Trophoblast cell (in vitro differentiated cells and primary cell): ENCODE measurements at regions not wholly inside any gene's neighbourhood (a gene's known extent, or its start where the extent isn't known, plus 50 kb on each side); places are given as distances from the start of the nearest gene placed in this dataset.
A peak's percentile ranks its signal among the peaks of the same experiment; 100 is the strongest.

Source experiments
- DNase-seq, 2 donors: peaks; one replicate each; pipeline ENCODE4 v3.0.0-alpha.2; 2016
- H2AFZ ChIP-seq: 2 replicates; pipeline ENCODE4 v1.6.1; 2013; ENCODE audit warnings: low read length, moderate library complexity, mild to moderate bottlenecking; ENCODE audit not compliant: insufficient read depth, poor library complexity
- H2AK5ac ChIP-seq: 2 replicates; pipeline ENCODE4 v1.6.1; 2013; ENCODE audit warnings: mild to moderate bottlenecking, low read length
- H2BK120ac ChIP-seq: 2 replicates; pipeline ENCODE4 v1.6.1; 2013; ENCODE audit warnings: low read length, mild to moderate bottlenecking, moderate library complexity; ENCODE audit not compliant: insufficient read depth, poor library complexity
- H2BK12ac ChIP-seq: 2 replicates; pipeline ENCODE4 v1.6.1; 2013; ENCODE audit warnings: mild to moderate bottlenecking, low read length, moderate library complexity
- H2BK5ac ChIP-seq: 2 replicates; pipeline ENCODE4 v1.6.1; 2013; ENCODE audit warnings: low read length, low read depth, moderate library complexity, mild to moderate bottlenecking; ENCODE audit not compliant: poor library complexity
- H3K14ac ChIP-seq: 2 replicates; pipeline ENCODE4 v1.6.1; 2013; ENCODE audit warnings: mild to moderate bottlenecking, low read length
- H3K18ac ChIP-seq: 2 replicates; pipeline ENCODE4 v1.6.1; 2013; ENCODE audit warnings: mild to moderate bottlenecking, low read length
- H3K23ac ChIP-seq: 2 replicates; pipeline ENCODE4 v1.6.1; 2013; ENCODE audit warnings: low read length
- H3K27ac ChIP-seq: 2 replicates; pipeline ENCODE4 v1.5.1; 2013; ENCODE audit warnings: low read depth, mild to moderate bottlenecking, inconsistent platforms, low read length, moderate library complexity
- H3K27me3 ChIP-seq: 2 replicates; pipeline ENCODE4 v1.6.1; 2013; ENCODE audit warnings: inconsistent platforms, mild to moderate bottlenecking, low read length, moderate library complexity; ENCODE audit not compliant: insufficient read depth
- H3K36me3 ChIP-seq, 2 experiments: 1 replicate in 1 of 2; 2 replicates in 1 of 2; pipeline ENCODE4 v1.6.1; 2013; ENCODE audit warnings: low read length in 2 of 2, mild to moderate bottlenecking in 2 of 2, moderate library complexity in 1 of 2; ENCODE audit not compliant: insufficient read depth in 2 of 2, control insufficient read depth in 1 of 2
- H3K4ac ChIP-seq: 2 replicates; pipeline ENCODE4 v1.6.1; 2013; ENCODE audit warnings: low read depth, mild to moderate bottlenecking, low read length, moderate library complexity
- H3K4me1 ChIP-seq, 2 experiments: 1 replicate in 1 of 2; 2 replicates in 1 of 2; pipeline ENCODE4 v1.6.1; 2013; ENCODE audit warnings: low read length in 2 of 2, mild to moderate bottlenecking in 2 of 2, moderate library complexity in 1 of 2; ENCODE audit not compliant: insufficient read depth in 2 of 2, control insufficient read depth in 1 of 2
- H3K4me2 ChIP-seq: 2 replicates; pipeline ENCODE4 v1.6.1; 2013; ENCODE audit warnings: inconsistent platforms, mild to moderate bottlenecking, low read length, moderate library complexity
- H3K4me3 ChIP-seq: 2 replicates; pipeline ENCODE4 v1.5.1; 2013; ENCODE audit warnings: mild to moderate bottlenecking, low read depth, low read length, inconsistent platforms
- H3K79me1 ChIP-seq: one replicate; pipeline ENCODE4 v1.6.1; 2013; ENCODE audit warnings: low read length
- H3K79me2 ChIP-seq: 2 replicates; pipeline ENCODE4 v1.6.1; 2013; ENCODE audit warnings: low read length, mild to moderate bottlenecking; ENCODE audit not compliant: control insufficient read depth, insufficient read depth, poor library complexity
- H3K9ac ChIP-seq: 2 replicates; pipeline ENCODE4 v1.6.1; 2013; ENCODE audit warnings: mild to moderate bottlenecking, low read length
- H3K9me3 ChIP-seq: 2 replicates; pipeline ENCODE4 v1.6.1; 2013; ENCODE audit warnings: low read depth, mild to moderate bottlenecking, control low read depth, inconsistent platforms, low read length; ENCODE audit not compliant: insufficient read depth
- H4K12ac ChIP-seq: 2 replicates; pipeline ENCODE4 v1.6.1; 2013; ENCODE audit warnings: low read depth, mild to moderate bottlenecking, low read length, moderate library complexity
- H4K8ac ChIP-seq: 2 replicates; pipeline ENCODE4 v1.6.1; 2013; ENCODE audit warnings: low read depth, mild to moderate bottlenecking, low read length, moderate library complexity
- H4K91ac ChIP-seq: one replicate; pipeline ENCODE4 v1.6.1; 2013; ENCODE audit warnings: low read depth, mild to moderate bottlenecking, low read length, moderate library complexity
- WGBS: extraction: QIAGEN DNeasy Blood & Tissue Kit; methylation state at CpG from one replicate; pipeline ENCODE4 v1.1.7; 2013; ENCODE audit warnings: missing lambda C conversion rate; ENCODE audit not compliant: insufficient read length, insufficient coverage; ENCODE audit errors: extremely low coverage; 5-methylcytosine and 5-hydroxymethylcytosine counted together

DNA sequence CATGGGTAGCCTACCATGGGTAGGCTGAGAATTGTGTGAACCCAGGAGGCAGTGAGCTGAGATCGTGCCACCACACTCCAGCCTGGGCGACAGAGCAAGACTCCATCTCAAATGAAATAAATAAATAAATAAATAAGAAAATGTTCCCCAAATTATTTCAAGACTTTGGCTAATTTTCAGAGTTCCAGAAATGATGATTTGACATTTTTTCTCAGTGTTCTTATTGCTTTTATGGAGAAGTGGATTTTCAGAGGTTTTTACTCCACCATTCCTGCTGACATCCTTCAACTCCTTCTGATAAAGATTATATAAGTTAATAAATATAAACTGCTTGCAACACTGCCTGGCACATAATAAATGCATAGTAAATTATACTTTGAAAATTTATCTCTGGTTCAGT is 80.4 kb upstream of the PRKCQ start:
- Histone ChIP-seq H2BK12ac (peak overlapping the region; percentile 89), H4K8ac (peak overlapping the region; percentile 60), H4K91ac (peak overlapping the region; percentile 73), H3K9me3 (no peaks in the 10 kb centered on the region), H3K4ac (no peak overlapping the region), H2BK5ac (peak overlapping the region; percentile 88), H2AFZ (no peak overlapping the region), H3K27me3 (no peaks in the 10 kb centered on the region), H3K18ac (no peak overlapping the region), H4K12ac (no peak overlapping the region), H3K4me1 (peaks cover 0 to 4% of the 10 kb centered on the region in 2 experiments), H3K27ac (no peak overlapping the region), H2AK5ac (peak overlapping the region; percentile 74), H3K14ac (peak overlapping the region; percentile 70), H3K4me3 (no peak overlapping the region), H2BK120ac (peak overlapping the region; percentile 51), H3K79me2 (no peaks in the 10 kb centered on the region), H3K23ac (no peak overlapping the region), H3K36me3 (no peaks in the 10 kb centered on the region), H3K9ac (no peak overlapping the region), H3K79me1 (peaks cover 4% of the 10 kb centered on the region), H3K4me2 (no peak overlapping the region)
- WGBS, result no CpG with 5 or more reads among the region's 2 CpGs
- no peak for DNase-seq

DNA sequence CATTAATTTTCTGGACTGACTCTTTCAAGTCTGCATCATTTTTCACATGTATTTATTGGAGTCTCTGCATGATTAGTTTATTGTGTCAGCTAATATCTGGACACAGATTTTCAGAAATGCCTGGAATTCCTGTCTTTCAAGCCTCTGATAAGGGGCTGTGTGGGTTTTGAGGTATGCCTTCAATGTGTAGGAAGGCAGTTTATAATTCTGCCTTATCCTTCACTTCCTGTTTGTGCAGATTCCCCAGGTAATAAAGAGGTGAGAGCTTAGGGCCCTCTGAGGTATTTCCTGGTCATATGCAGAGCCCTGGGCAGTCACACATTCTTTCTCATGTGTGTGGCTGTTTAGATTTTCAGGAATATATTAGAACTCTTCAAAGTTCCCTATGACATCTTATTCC is 79.4 kb upstream of the PRKCQ start:
- Histone ChIP-seq H3K4me2 (no peak overlapping the region), H3K4ac (no peak overlapping the region), H4K91ac (no peak overlapping the region), H3K4me1 (peaks cover 0 to 4% of the 10 kb centered on the region in 2 experiments), H3K79me2 (no peaks in the 10 kb centered on the region), H3K9ac (no peak overlapping the region), H4K8ac (no peak overlapping the region), H3K27ac (no peak overlapping the region), H2AFZ (no peak overlapping the region), H3K79me1 (peaks cover 4% of the 10 kb centered on the region), H2BK120ac (no peak overlapping the region), H3K27me3 (no peaks in the 10 kb centered on the region), H3K9me3 (no peaks in the 10 kb centered on the region), H2BK12ac (no peak overlapping the region), H2BK5ac (no peak overlapping the region), H3K23ac (no peak overlapping the region), H3K18ac (no peak overlapping the region), H3K4me3 (no peak overlapping the region), H3K14ac (no peak overlapping the region), H4K12ac (no peak overlapping the region), H2AK5ac (no peak overlapping the region), H3K36me3 (no peaks in the 10 kb centered on the region)
- peak; percentile 51 to 67 for DNase-seq

- Histone ChIP-seq H3K4me2 (no peak overlapping the region), H2BK5ac (no peak overlapping the region), H4K12ac (no peak overlapping the region), H3K23ac (no peak overlapping the region), H4K8ac (no peak overlapping the region), H2AK5ac (no peak overlapping the region), H3K9ac (no peak overlapping the region), H3K14ac (no peak overlapping the region), H3K79me2 (no peaks in the 10 kb centered on the region), H3K4me1 (peaks cover 0 to 4% of the 10 kb centered on the region in 2 experiments), H3K79me1 (peaks cover 4% of the 10 kb centered on the region), H3K4ac (no peak overlapping the region), H3K27ac (no peak overlapping the region), H2AFZ (no peak overlapping the region), H2BK12ac (no peak overlapping the region), H3K18ac (no peak overlapping the region), H3K4me3 (no peak overlapping the region), H4K91ac (no peak overlapping the region), H2BK120ac (no peak overlapping the region), H3K9me3 (no peaks in the 10 kb centered on the region), H3K36me3 (no peaks in the 10 kb centered on the region), H3K27me3 (no peaks in the 10 kb centered on the region)
- no peak for DNase-seq
- WGBS, result no CpG with 5 or more reads among the region's 1 CpG
Measured at GRCh38 chr10:6657669-6658068, 77.6 kb upstream of the PRKCQ start.

DNA sequence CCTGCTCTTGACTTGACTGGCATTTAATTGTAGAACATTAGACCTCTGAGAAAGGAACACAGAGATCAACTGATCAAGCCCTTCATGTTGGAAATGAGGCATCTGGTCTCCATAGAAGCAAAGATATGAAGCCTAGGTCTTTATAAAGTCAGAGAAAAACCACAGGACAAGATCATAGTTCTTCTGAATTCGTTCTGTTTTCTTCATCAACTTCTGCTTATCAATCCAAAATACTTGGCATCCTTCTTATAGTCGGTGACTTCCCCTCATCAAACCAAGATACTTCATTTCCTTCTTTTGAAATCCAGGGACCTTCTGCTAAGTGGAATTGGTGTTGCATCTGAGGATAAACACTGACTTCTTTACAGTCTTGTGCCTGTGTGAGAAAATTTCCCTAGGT is 77.1 kb upstream of the PRKCQ start:
- H3K9me3 ChIP-seq, result no peaks in the 10 kb centered on the region
- H2AK5ac ChIP-seq, result no peak overlapping the region
- no peak overlapping the region for H4K12ac ChIP-seq
- H3K4me1 ChIP-seq, result peaks cover 0 to 4% of the 10 kb centered on the region in 2 experiments
- no peak overlapping the region for H3K4me2 ChIP-seq
- H3K23ac ChIP-seq, result no peak overlapping the region
- no peak overlapping the region for H3K9ac ChIP-seq
- DNase-seq, result no peak
- H4K8ac ChIP-seq, result no peak overlapping the region
- peaks cover 4% of the 10 kb centered on the region for H3K79me1 ChIP-seq
- H3K79me2 ChIP-seq, result no peaks in the 10 kb centered on the region
- no peaks in the 10 kb centered on the region for H3K36me3 ChIP-seq
- no peak overlapping the region for H3K14ac ChIP-seq
- WGBS, result no CpG with 5 or more reads among the region's 2 CpGs
- H4K91ac ChIP-seq, result no peak overlapping the region
- H3K27ac ChIP-seq, result no peak overlapping the region
- no peak overlapping the region for H2AFZ ChIP-seq
- no peak overlapping the region for H2BK120ac ChIP-seq
- H3K27me3 ChIP-seq, result no peaks in the 10 kb centered on the region
- no peak overlapping the region for H3K4ac ChIP-seq
- H3K4me3 ChIP-seq, result no peak overlapping the region
- no peak overlapping the region for H2BK12ac ChIP-seq
- H3K18ac ChIP-seq, result no peak overlapping the region
- H2BK5ac ChIP-seq, result no peak overlapping the region
